ENCODE measurements at regions not wholly inside any gene's neighbourhood (a gene's known extent, or its start where the extent isn't known, plus 50 kb on each side); places are given as distances from the start of the nearest gene placed in this dataset.

DNA sequence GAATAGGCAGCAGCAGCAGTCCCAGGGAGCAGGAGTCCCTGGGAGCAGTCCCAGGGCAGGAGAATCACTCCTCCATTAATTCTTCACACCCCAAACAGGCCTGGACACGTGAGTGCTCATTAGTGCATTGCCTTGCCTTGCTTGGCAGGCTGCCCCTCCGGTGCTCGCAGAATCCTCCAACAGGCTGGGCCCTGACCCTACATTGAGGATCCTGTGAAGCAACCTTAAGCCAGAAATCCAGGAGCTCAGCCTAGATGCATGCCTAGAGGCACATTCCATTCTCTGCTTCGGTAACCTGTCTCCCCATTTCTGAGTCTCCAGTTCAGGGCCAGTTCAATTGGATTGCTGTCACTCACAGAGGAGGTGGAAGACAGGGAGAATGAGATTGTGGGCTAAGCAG, 97.4 kb upstream of the LRATD1 start:
- H3K36me3 ChIP-seq (ENCODE audit: control insufficient read depth, insufficient read depth, low read length) = no peaks in the 10 kb centered on the region
- Mint-ChIP-seq H3K4me3 (no peak overlapping the region), H3K27ac (no peak overlapping the region), H3K4me1 (no peaks in the 10 kb centered on the region), H3K9me3 (peaks cover 13 to 14% of the 10 kb centered on the region in 2 donors), H3K36me3 (peaks cover 8% of the 10 kb centered on the region), H3K27me3 (ENCODE audit: low read depth in 2 of 2) (no peaks in the 10 kb centered on the region)
- H3K9me3 ChIP-seq (ENCODE audit: control insufficient read depth, insufficient read depth, low read length) = no peaks in the 10 kb centered on the region
- no peaks in the 10 kb centered on the region for H3K4me1 ChIP-seq (ENCODE audit: control insufficient read depth, insufficient read depth, low read length)
- TF ChIP-seq CTCF (IDR thresholded peaks at IDR 0.05) = no peak
- intact Hi-C loops (cut with micrococcal nuclease) = no loop called here
- no peak overlapping the region for H3K27ac ChIP-seq (ENCODE audit: low read length)
- H3K4me3 ChIP-seq (ENCODE audit: low read length) = no peak overlapping the region
- ATAC-seq (no peak), DNase-seq (no peak)
- H3K27me3 ChIP-seq (ENCODE audit: control insufficient read depth, insufficient read depth, low read length) = no peaks in the 10 kb centered on the region
- 46% methylated on average over 4 of the region's 4 CpGs for WGBS (ENCODE audit: insufficient coverage)

DNA sequence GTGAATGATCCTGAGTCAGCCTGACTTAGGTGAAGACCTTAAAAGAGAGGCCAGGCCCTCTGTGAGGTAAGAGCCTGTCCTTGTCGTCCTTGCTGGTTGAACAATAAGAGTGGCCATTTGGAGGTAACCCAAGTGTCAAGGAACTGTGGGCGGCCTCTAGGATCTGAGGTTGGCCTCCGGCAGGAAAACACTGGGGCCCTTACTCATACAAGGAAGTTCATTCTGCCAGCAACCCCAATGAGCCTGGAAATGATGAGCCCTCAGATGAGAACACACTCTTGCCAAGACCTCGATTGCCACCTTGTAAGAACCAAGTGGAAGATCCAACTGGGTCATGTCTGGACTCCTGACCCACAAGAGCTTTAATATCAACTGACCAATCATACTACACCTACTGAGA, 95.5 kb upstream of the LRATD1 start:
- Histone ChIP-seq H3K36me3 (ENCODE audit: control insufficient read depth, insufficient read depth, low read length) (no peaks in the 10 kb centered on the region), H3K27ac (ENCODE audit: low read length) (no peak overlapping the region), H3K4me3 (ENCODE audit: low read length) (no peak overlapping the region), H3K4me1 (ENCODE audit: control insufficient read depth, insufficient read depth, low read length) (no peaks in the 10 kb centered on the region), H3K9me3 (ENCODE audit: control insufficient read depth, insufficient read depth, low read length) (no peaks in the 10 kb centered on the region), H3K27me3 (ENCODE audit: control insufficient read depth, insufficient read depth, low read length) (no peaks in the 10 kb centered on the region)
- peaks cover 8% of the 10 kb centered on the region for H3K36me3 Mint-ChIP-seq
- no peak overlapping the region for H3K4me3 Mint-ChIP-seq
- ATAC-seq = no peak
- 89% methylated on average over 4 of the region's 4 CpGs for WGBS (ENCODE audit: insufficient coverage)
- intact Hi-C loops (cut with micrococcal nuclease) = no loop called here
- H3K27me3 Mint-ChIP-seq (ENCODE audit: low read depth in 2 of 2) = no peaks in the 10 kb centered on the region
- no peak for TF ChIP-seq CTCF (IDR thresholded peaks at IDR 0.05)
- peaks cover 13 to 19% of the 10 kb centered on the region in 2 donors for H3K9me3 Mint-ChIP-seq
- H3K27ac Mint-ChIP-seq = no peak overlapping the region
- no peaks in the 10 kb centered on the region for H3K4me1 Mint-ChIP-seq
- DNase-seq = no peak

GRCh38 chr2:14540015-14540414, 92.5 kb upstream of the LRATD1 start:
- 91% methylated on average over 1 of the region's 1 CpG for WGBS (ENCODE audit: insufficient coverage)
- Histone ChIP-seq H3K27ac (ENCODE audit: low read length) (no peak overlapping the region), H3K36me3 (ENCODE audit: control insufficient read depth, insufficient read depth, low read length) (no peaks in the 10 kb centered on the region), H3K4me1 (ENCODE audit: control insufficient read depth, insufficient read depth, low read length) (no peaks in the 10 kb centered on the region), H3K9me3 (ENCODE audit: control insufficient read depth, insufficient read depth, low read length) (no peaks in the 10 kb centered on the region), H3K4me3 (ENCODE audit: low read length) (no peak overlapping the region), H3K27me3 (ENCODE audit: control insufficient read depth, insufficient read depth, low read length) (no peaks in the 10 kb centered on the region)
- ATAC-seq (no peak), DNase-seq (no peak)
- no peaks in the 10 kb centered on the region for H3K27me3 Mint-ChIP-seq (ENCODE audit: low read depth in 2 of 2)
- H3K36me3 Mint-ChIP-seq = peaks cover 8% of the 10 kb centered on the region
- no peak overlapping the region for H3K27ac Mint-ChIP-seq
- peaks cover 18 to 22% of the 10 kb centered on the region in 2 donors for H3K9me3 Mint-ChIP-seq
- H3K4me1 Mint-ChIP-seq = no peaks in the 10 kb centered on the region
- intact Hi-C loops (cut with micrococcal nuclease) = no loop called here
- no peak for TF ChIP-seq CTCF (IDR thresholded peaks at IDR 0.05)
- no peak overlapping the region for H3K4me3 Mint-ChIP-seq

GRCh38 chr2:14543284-14543683, 89.2 kb upstream of the LRATD1 start:
- 78% methylated on average over 4 of the region's 4 CpGs for WGBS (ENCODE audit: insufficient coverage)
- ATAC-seq (no peak), DNase-seq (no peak)
- Mint-ChIP-seq H3K4me1 (no peaks in the 10 kb centered on the region), H3K27ac (no peak overlapping the region), H3K9me3 (peaks cover 11 to 17% of the 10 kb centered on the region in 2 donors), H3K27me3 (ENCODE audit: low read depth in 2 of 2) (no peaks in the 10 kb centered on the region), H3K4me3 (no peak overlapping the region), H3K36me3 (no peaks in the 10 kb centered on the region)
- intact Hi-C loops (cut with micrococcal nuclease) = no loop called here
- H3K9me3 ChIP-seq (ENCODE audit: control insufficient read depth, insufficient read depth, low read length) = no peaks in the 10 kb centered on the region
- H3K27ac ChIP-seq (ENCODE audit: low read length) = no peak overlapping the region
- H3K4me1 ChIP-seq (ENCODE audit: control insufficient read depth, insufficient read depth, low read length) = no peaks in the 10 kb centered on the region
- no peak for TF ChIP-seq CTCF (IDR thresholded peaks at IDR 0.05)
- H3K36me3 ChIP-seq (ENCODE audit: control insufficient read depth, insufficient read depth, low read length) = no peaks in the 10 kb centered on the region
- H3K27me3 ChIP-seq (ENCODE audit: control insufficient read depth, insufficient read depth, low read length) = no peaks in the 10 kb centered on the region
- H3K4me3 ChIP-seq (ENCODE audit: low read length) = no peak overlapping the region

Data from natural killer cell (primary cell).